ENCODE measurements at regions not wholly inside any gene's neighbourhood (a gene's known extent, or its start where the extent isn't known, plus 50 kb on each side); places are given as distances from the start of the nearest gene placed in this dataset.

- TF ChIP-seq POLR2A (IDR thresholded peaks at IDR 0.05) (no peak), CTCF (IDR thresholded peaks at IDR 0.05) (no peak)
Observed at GRCh38 chr4:89539797-89540711, 232.5 kb upstream of the GPRIN3 start.
